GM12875 (cell line): ENCODE measurements at regions not wholly inside any gene's neighbourhood (a gene's known extent, or its start where the extent isn't known, plus 50 kb on each side); places are given as distances from the start of the nearest gene placed in this dataset.

Source experiments
- H3K4me3 ChIP-seq: one replicate; pipeline ENCODE4 v1.5.1; 2011; ENCODE audit warnings: low read depth, low read length, control low read depth
- TF ChIP-seq, protein P1 (sequence below): IDR thresholded peaks from 2 replicates; pipeline ENCODE4 v1.5.1; 2011; ENCODE audit warnings: low read depth, mild to moderate bottlenecking, control low read depth, inconsistent platforms, low read length, moderate library complexity, borderline replicate concordance; ENCODE audit not compliant: insufficient read depth

DNA sequence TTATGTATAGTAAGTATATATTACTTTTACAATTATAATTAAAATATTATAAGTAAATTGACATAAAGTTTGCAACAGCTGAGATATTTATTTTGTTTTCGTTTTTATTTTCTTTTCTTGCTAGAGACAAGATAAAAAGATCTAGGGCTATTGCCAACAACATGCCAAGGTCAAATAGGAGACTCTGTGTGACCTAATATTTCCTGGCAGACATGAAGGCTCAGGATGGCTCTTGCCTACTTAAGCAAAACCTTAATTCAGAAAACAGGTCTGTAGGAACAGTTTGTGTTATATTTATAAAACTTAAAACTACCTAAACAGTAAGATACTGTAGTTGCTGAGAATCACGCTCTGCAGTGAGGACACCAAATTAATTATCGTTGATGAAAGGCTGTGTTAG is 145.2 kb downstream of the RFC3 start:
- no peak overlapping the region for H3K4me3 ChIP-seq
- TF ChIP-seq, protein P1, sequence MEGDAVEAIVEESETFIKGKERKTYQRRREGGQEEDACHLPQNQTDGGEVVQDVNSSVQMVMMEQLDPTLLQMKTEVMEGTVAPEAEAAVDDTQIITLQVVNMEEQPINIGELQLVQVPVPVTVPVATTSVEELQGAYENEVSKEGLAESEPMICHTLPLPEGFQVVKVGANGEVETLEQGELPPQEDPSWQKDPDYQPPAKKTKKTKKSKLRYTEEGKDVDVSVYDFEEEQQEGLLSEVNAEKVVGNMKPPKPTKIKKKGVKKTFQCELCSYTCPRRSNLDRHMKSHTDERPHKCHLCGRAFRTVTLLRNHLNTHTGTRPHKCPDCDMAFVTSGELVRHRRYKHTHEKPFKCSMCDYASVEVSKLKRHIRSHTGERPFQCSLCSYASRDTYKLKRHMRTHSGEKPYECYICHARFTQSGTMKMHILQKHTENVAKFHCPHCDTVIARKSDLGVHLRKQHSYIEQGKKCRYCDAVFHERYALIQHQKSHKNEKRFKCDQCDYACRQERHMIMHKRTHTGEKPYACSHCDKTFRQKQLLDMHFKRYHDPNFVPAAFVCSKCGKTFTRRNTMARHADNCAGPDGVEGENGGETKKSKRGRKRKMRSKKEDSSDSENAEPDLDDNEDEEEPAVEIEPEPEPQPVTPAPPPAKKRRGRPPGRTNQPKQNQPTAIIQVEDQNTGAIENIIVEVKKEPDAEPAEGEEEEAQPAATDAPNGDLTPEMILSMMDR: no peak

DNA sequence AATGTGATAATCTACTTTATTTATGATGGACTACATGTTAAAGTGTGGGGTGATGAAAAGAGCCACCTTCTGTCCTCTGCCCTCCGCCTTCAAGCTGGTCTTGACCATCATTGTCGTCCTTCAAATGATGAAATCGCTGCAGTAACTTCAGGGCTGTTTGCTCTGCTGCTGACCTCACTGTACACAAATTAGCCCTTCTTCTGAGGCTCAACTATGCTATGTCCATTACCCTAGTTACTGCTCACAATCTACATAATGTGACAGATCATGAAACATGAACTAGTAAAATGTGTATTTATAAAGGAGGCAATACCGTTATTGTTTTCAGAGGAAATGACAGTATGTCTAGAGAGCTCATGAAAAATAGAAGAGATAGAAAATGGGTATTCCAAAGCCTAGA is 145.9 kb downstream of the RFC3 start:
- TF ChIP-seq, protein P1: no peak
- no peak overlapping the region for H3K4me3 ChIP-seq

DNA sequence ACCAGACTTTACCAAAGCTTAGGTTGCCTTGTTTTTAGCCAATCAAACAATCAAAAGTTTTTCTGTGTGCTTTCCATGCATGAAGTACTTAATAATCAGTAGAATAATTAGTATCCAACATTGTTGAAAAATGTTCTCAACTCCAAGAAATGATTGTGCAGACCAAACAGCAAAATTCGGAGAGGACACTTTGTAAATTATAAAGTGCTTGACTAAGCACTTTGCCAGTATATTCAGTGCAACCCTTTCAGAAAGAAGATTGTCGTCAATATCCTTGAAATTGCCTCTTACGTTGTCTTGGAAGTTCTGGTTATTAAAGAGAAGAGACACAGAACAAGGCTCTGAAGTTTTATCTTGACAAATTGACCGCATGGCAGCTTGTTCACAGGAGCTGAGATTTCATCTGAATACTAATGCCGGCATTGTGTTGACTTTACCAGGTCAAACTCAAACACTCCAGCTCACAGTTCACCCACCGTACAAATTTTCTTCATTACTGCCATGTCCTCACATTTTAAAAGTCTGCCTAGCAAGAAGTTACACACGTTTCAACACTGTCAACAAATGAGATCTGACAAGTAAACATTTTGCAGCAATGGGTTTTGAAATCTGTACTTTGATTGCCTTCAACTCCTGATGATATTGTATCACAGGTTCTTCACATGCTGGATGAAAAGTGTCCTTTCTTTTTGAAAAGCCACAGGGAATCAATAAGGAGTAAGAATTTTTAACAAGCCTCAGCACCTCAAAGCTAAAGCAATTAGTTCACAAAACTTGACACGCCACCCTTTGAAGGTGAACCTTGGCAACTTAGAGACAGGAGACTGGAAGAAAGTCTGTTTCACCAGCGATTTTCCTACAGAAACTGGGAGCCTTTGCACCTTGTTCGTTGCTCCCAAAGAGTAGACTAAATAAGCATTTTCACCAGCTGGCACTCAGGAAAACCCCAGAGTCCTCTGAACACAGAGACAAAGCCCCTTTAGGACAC is 150.9 kb downstream of the RFC3 start:
- TF ChIP-seq, protein P1: no peak
- no peak overlapping the region for H3K4me3 ChIP-seq

DNA sequence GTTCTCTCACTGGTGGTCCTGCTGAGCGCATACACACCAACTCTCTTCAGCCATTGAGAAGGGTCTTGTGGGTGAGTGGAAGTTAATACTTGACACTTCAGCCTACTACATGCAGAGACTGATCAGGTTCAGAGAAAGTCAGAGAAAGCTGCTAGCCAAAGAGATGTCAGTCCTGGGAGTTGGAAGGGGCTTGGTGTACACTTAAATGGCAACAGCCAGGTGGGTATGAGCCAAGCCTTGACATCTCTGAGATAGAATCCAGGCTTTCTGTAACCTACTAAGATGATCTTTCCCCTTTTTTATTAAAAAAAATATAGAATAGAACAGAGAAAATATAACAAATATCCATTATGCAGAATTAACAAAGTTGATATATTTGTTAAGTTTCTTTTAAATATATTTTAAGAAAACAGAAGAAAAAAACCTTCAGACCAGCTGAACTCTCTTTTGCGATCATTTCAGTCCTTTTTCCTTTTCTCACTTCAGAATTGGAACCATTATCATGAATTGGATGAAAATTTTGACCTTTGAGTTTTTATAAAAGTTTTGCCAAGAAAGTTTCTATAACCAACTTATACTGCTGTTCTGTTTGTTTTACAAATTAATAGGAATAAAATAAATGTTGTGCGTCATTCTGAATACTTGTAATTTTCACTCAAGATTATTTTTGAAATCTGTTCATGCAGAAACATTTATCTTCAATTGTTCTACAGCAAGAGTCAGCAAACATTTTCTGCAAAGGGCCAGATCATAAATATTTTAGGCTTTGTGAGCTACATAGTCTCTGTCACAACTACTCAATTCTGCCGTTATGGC is 153.0 kb downstream of the RFC3 start:
- no peak overlapping the region for H3K4me3 ChIP-seq
- TF ChIP-seq, protein P1: no peak

- TF ChIP-seq, protein P1: no peak
- no peak overlapping the region for H3K4me3 ChIP-seq
These were observed 153.5 kb downstream of the RFC3 start for GRCh38 chr13:33971562-33971819.

DNA sequence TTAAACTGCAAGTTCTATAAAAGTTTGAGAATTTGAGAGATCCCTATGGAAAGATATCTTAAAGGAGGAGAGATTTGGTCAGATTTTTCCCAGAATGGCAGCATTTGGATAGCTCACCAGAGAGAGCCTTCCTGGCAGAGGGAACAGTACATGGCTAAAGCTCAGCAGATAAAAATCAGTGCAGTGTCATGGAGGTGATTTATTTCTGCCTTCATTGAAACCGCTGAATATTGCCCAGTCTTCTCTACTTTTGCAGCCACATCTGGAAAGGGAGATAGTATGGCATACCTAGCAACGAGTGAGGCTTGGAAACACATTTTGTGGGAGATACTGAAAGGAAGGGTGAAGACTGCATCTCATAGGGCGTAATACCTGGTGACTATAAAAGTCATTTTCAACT is 155.2 kb downstream of the RFC3 start:
- TF ChIP-seq, protein P1: no peak
- H3K4me3 ChIP-seq: no peak overlapping the region
